Astrocyte of the spinal cord (primary cell): ENCODE measurements at regions not wholly inside any gene's neighbourhood (a gene's known extent, or its start where the extent isn't known, plus 50 kb on each side); places are given as distances from the start of the nearest gene placed in this dataset.

Experiments
- DNase-seq: peaks from one replicate; pipeline ENCODE4 v3.0.0; 2011; ENCODE audit warnings: low read depth, low spot score
- H3K4me3 ChIP-seq: 2 replicates; pipeline ENCODE4 v1.5.1; 2011; ENCODE audit warnings: low read depth, mild to moderate bottlenecking, low read length, moderate library complexity
- in situ Hi-C: cut with HindIII; loops from 2 replicates; pipeline ENCODE4 v1.10.0; 2017; ENCODE audit warnings: low sequenced_read_pairs
- TF ChIP-seq, protein P1 (sequence below): IDR thresholded peaks from 2 replicates; pipeline ENCODE4 v1.5.1; 2012; ENCODE audit warnings: low read depth, mild to moderate bottlenecking, low read length, inconsistent platforms

DNA sequence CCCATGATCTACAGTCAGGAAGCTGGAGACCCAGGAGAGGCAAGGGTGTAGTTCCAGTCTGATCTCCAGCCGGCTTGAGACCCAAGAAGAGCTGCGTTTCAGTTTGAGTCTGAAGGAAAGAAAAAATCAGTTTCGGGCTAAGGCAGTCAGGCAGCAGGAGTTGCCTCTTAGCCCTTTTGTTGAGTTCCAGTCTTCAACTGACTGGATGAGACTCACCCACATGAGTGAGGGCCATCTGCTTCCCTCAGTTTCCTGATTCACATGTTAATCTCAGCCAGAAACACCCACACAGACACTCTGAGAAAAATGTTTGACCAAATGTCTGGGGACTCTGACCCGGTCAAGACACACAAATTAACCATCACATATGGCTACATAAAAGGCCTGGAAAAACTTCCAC is 73.6 kb upstream of the ELOVL6 start:
- H3K4me3 ChIP-seq, result no peak overlapping the region
- in situ Hi-C loops, result no loop called here
- TF ChIP-seq, protein P1, sequence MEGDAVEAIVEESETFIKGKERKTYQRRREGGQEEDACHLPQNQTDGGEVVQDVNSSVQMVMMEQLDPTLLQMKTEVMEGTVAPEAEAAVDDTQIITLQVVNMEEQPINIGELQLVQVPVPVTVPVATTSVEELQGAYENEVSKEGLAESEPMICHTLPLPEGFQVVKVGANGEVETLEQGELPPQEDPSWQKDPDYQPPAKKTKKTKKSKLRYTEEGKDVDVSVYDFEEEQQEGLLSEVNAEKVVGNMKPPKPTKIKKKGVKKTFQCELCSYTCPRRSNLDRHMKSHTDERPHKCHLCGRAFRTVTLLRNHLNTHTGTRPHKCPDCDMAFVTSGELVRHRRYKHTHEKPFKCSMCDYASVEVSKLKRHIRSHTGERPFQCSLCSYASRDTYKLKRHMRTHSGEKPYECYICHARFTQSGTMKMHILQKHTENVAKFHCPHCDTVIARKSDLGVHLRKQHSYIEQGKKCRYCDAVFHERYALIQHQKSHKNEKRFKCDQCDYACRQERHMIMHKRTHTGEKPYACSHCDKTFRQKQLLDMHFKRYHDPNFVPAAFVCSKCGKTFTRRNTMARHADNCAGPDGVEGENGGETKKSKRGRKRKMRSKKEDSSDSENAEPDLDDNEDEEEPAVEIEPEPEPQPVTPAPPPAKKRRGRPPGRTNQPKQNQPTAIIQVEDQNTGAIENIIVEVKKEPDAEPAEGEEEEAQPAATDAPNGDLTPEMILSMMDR, result no peak
- no peak for DNase-seq

DNA sequence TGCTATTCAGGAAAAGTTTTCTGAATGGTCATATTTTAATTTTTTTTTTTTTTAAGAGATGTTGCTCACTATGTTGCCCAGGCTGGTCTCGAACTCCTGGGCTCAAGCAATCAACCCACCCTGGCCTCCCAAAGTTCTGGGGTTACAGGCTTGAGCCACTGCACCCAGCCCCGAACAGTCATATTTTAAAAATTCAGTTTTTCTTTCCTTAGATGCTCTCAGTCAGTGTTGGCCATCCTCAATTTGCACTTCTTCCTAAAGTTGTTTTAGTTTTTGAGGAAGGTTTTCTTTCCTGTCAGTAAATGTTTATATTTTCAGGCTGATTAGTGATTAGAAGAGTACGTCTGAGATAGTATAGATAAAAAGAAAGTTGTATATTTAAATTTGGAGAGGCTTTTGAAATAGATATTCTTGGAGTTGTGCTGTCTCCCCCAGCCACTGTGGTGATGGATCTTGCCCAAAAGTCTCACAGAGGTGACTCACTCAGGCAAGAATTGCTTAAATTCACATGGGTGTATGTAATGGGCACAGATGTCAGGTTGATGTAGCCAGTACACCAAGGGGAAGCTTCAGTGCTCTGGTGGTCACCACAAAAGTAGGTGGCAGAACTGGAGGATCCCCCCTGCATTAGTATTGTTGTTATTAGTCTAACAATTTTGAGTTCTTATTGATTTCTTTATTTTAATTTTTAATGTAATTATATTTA is 72.2 kb upstream of the ELOVL6 start:
- in situ Hi-C loops, result no loop called here
- TF ChIP-seq, protein P1, result no peak
- H3K4me3 ChIP-seq, result no peak overlapping the region
- peak; percentile 71 for DNase-seq

DNA sequence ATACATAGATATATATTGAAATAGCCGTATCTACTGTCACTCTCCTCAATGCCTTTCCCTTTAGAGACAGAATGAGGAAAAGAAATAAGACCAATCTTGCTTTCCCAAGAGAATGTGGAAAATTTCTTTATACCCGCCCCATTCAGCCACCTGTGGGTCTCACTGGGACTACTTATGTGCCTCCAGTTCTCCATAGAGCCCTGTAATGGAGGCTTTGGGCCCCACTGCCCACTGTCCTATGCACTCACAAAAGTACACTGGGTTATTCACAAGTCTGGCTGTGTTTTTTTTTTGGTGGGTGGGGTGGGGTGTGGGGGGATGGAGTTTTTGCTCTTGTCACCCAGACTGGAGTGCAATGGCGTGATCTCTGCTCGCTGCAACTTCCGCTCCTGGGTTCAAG is 70.4 kb upstream of the ELOVL6 start:
- TF ChIP-seq, protein P1, result no peak
- no peak overlapping the region for H3K4me3 ChIP-seq
- DNase-seq, result no peak
- in situ Hi-C loops, result no loop called here

DNA sequence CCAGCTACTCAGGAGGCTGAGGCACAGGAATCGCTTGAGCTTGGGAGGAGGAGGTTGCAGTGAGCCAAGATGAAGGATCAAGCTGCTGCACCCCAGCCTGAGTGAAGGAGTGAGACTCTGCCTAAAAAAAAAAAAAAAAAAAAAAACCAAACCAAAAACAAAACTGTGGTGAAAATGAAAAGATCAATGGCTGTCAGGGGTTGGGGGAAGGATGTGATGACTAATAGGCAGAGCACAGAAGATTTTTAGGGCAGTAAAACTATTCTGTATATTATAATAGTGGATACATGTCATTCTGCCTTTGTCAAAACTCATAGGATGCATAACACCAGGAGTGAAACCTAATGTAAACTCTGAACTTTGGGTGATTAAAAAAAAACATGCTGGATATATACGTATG is 69.9 kb upstream of the ELOVL6 start:
- H3K4me3 ChIP-seq, result no peak overlapping the region
- in situ Hi-C loops, result no loop called here
- TF ChIP-seq, protein P1, result no peak
- no peak for DNase-seq

DNA sequence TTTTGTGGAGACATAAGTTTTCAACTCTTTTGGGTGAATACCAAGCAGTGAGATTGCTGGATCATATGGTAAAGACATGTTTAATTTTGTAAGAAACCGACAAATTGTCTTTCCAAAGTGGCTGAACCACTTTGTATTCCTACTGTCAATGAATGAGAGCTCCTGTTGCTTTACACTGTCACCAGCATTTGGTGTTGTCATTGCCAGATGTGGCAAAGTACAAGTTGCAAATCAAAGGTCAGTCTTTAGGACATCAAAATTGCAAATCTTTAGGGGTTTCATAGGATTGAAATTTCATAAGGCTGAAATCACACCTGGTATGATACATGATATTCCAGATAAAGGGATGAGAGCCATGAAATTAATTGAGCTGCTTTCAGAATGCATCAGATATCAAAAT is 67.7 kb upstream of the ELOVL6 start:
- in situ Hi-C loops, result no loop called here
- TF ChIP-seq, protein P1, result no peak

DNA sequence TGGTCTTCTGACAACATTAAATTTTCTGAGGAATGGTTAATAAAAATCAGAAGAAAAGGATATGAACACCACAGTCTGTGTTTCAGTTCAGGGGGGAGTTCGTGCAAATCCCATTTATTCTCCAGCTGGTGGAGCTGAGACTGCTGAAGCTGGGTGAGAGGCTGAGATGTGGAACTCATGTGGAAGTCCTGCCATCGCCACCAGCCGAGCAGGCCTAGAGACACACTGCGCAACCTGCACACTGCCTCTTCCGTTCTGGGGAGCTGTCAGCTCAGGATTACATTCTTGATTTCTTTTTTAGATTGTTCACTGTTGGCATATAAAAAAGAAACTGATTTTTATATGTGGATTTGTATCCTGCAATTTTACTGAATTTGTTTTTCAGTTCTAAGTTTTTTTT is 66.6 kb upstream of the ELOVL6 start:
- in situ Hi-C loops, result no loop called here
- TF ChIP-seq, protein P1, result no peak
- H3K4me3 ChIP-seq, result no peak overlapping the region
- DNase-seq, result no peak

More for the DNA sequence above, 67.7 kb upstream of the ELOVL6 start:
- H3K4me3 ChIP-seq, result no peak overlapping the region
- DNase-seq, result no peak
